ENCODE measurements at regions not wholly inside any gene's neighbourhood (a gene's known extent, or its start where the extent isn't known, plus 50 kb on each side); places are given as distances from the start of the nearest gene placed in this dataset.

- TF ChIP-seq CTCF (IDR thresholded peaks at IDR 0.05) (no peak), POLR2A (IDR thresholded peaks at IDR 0.05) (no peak), POLR2AphosphoS5 (IDR thresholded peaks at IDR 0.05) (no peak)
- Histone ChIP-seq H3K36me3 (no peaks in the 10 kb centered on the region), H3K9me3 (no peaks in the 10 kb centered on the region), H3K27me3 (no peaks in the 10 kb centered on the region), H3K4me1 (no peaks in the 10 kb centered on the region), H3K4me3 (no peak overlapping the region), H3K27ac (no peak overlapping the region)
- intact Hi-C loops (cut with DNase I; ENCODE audit: low total_unique reads): no loop called here
- no peak for DNase-seq (ENCODE audit: low spot score in 2 of 2)
Measured at GRCh38 chr6:155654474-155654873, 198.8 kb upstream of the NOX3 start.

- Histone ChIP-seq H3K9me3 (no peaks in the 10 kb centered on the region), H3K27ac (peak overlapping the region in 1 of 2 donors; percentile 10), H3K4me3 (no peak overlapping the region), H3K36me3 (no peaks in the 10 kb centered on the region), H3K27me3 (no peaks in the 10 kb centered on the region), H3K4me1 (peaks cover 0 to 4% of the 10 kb centered on the region in 2 donors)
- DNase-seq (ENCODE audit: low spot score in 2 of 2): no peak
- intact Hi-C loops (cut with DNase I; ENCODE audit: low total_unique reads): no loop called here
- TF ChIP-seq POLR2AphosphoS5 (IDR thresholded peaks at IDR 0.05): no peak
- TF ChIP-seq POLR2A (IDR thresholded peaks at IDR 0.05): no peak
- no peak for TF ChIP-seq CTCF (IDR thresholded peaks at IDR 0.05)
Measured at GRCh38 chr6:155648301-155648700, 192.7 kb upstream of the NOX3 start.

- no peaks in the 10 kb centered on the region for H3K36me3 ChIP-seq
Measured at GRCh38 chr6:155647354-155647753, 191.7 kb upstream of the NOX3 start.

GRCh38 chr6:155646443-155646842 lies 190.8 kb upstream of the NOX3 start:
- Histone ChIP-seq H3K27ac (peak overlapping the region; percentile 20 to 67), H3K27me3 (no peaks in the 10 kb centered on the region), H3K4me3 (peak overlapping the region in 2 of 3 donors; percentile 6 to 31), H3K36me3 (no peaks in the 10 kb centered on the region), H3K4me1 (peaks cover 0 to 4% of the 10 kb centered on the region in 2 donors), H3K9me3 (peaks cover 5 to 8% of the 10 kb centered on the region in 2 donors)
- intact Hi-C loops (cut with DNase I; ENCODE audit: low total_unique reads): no loop called here
- no peak for DNase-seq (ENCODE audit: low spot score in 2 of 2)
- TF ChIP-seq POLR2A (IDR thresholded peaks at IDR 0.05) (no peak), CTCF (IDR thresholded peaks at IDR 0.05) (no peak), POLR2AphosphoS5 (IDR thresholded peaks at IDR 0.05) (no peak)

More at GRCh38 chr6:155647354-155647753, 191.7 kb upstream of the NOX3 start:
- H3K9me3 ChIP-seq: peaks cover 0 to 2% of the 10 kb centered on the region in 2 donors
- H3K4me1 ChIP-seq: peaks cover 0 to 4% of the 10 kb centered on the region in 2 donors
- TF ChIP-seq CTCF (IDR thresholded peaks at IDR 0.05) (no peak), POLR2A (IDR thresholded peaks at IDR 0.05) (no peak), POLR2AphosphoS5 (IDR thresholded peaks at IDR 0.05) (no peak)
- no peaks in the 10 kb centered on the region for H3K27me3 ChIP-seq
- peak overlapping the region; percentile 18 to 42 for H3K27ac ChIP-seq
- H3K4me3 ChIP-seq: no peak overlapping the region
- no peak for DNase-seq (ENCODE audit: low spot score in 2 of 2)
- intact Hi-C loops (cut with DNase I; ENCODE audit: low total_unique reads): no loop called here

- no peak for DNase-seq (ENCODE audit: low spot score in 2 of 2)
- TF ChIP-seq POLR2AphosphoS5 (IDR thresholded peaks at IDR 0.05): no peak
- TF ChIP-seq CTCF (IDR thresholded peaks at IDR 0.05): no peak
- no peaks in the 10 kb centered on the region for H3K27me3 ChIP-seq
- intact Hi-C loops (cut with DNase I; ENCODE audit: low total_unique reads): no loop called here
- H3K27ac ChIP-seq: no peak overlapping the region
- H3K9me3 ChIP-seq: peaks cover 5 to 19% of the 10 kb centered on the region in 2 donors
- H3K4me3 ChIP-seq: no peak overlapping the region
- H3K36me3 ChIP-seq: no peaks in the 10 kb centered on the region
- peaks cover 0 to 4% of the 10 kb centered on the region in 2 donors for H3K4me1 ChIP-seq
Measured at GRCh38 chr6:155645325-155645724, 189.7 kb upstream of the NOX3 start.

Measured in breast epithelium (tissue), 4 donors.